ENCODE measurements at regions not wholly inside any gene's neighbourhood (a gene's known extent, or its start where the extent isn't known, plus 50 kb on each side); places are given as distances from the start of the nearest gene placed in this dataset.

DNA sequence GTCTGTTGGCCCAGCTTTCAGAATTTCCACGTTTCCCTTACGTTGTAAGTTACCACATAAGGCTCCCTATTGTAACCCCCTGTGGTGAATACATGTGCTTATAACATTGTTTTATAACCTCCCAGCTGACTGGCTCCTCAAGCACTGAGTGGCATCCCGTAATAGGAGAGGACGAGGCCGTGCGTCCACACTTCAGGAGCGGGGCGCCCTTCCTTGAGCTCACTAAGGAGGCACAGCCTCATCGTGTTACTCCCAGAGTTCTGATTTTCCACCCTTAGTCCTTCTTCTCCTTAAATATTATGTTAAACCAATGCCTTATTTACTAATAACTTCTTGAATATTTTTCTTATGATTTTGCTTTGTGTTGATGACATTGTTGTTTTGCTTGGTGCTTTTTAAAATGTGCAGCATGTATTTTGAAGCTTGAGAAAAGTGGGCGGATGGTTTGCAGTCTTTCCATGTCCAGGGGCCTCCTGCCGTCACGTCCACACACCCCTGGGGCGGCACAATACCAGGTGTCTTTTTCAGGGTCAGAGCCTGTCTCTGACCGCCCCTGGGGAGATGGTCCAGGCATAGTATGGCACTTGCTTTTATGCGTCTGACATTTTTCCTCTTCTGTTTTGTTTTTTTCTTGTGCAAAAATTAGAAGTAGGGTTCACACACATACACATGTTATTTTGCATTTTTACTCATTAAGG lies 181.8 kb downstream of the DLL1 start:
- no peak for TF ChIP-seq POLR2AphosphoS5 (IDR thresholded peaks at IDR 0.05; ENCODE audit: low read depth, low read length)
- no peak for TF ChIP-seq POLR2A (IDR thresholded peaks at IDR 0.05; ENCODE audit: low read depth, low read length)
- TF ChIP-seq TAF1 (IDR thresholded peaks at IDR 0.05; ENCODE audit: low read depth, low read length): no peak
- TF ChIP-seq SPI1 (IDR thresholded peaks at IDR 0.05; ENCODE audit: low read depth, low read length): no peak
- no peak for TF ChIP-seq PAX5 (IDR thresholded peaks at IDR 0.05; ENCODE audit: insufficient read depth, low read length, severe bottlenecking)
